ENCODE measurements at regions not wholly inside any gene's neighbourhood (a gene's known extent, or its start where the extent isn't known, plus 50 kb on each side); places are given as distances from the start of the nearest gene placed in this dataset.

GRCh38 chr13:86909318-86909717, 761.9 kb upstream of the SLITRK5 start (continued):
- TF ChIP-seq PRDM4 (CRISPR knock-in tag; IDR thresholded peaks at IDR 0.05; ENCODE audit: borderline replicate concordance) (no peak), FOXJ3 (CRISPR knock-in tag; IDR thresholded peaks at IDR 0.05; ENCODE audit: borderline replicate concordance) (no peak), ATRX (CRISPR knock-in tag; IDR thresholded peaks at IDR 0.05; ENCODE audit: borderline replicate concordance) (no peak), ZNF460 (CRISPR knock-in tag; IDR thresholded peaks at IDR 0.05; ENCODE audit: borderline replicate concordance) (no peak), RORA (CRISPR knock-in tag; IDR thresholded peaks at IDR 0.05) (no peak), TFDP1 (CRISPR knock-in tag; IDR thresholded peaks at IDR 0.05; ENCODE audit: borderline replicate concordance) (no peak), MEIS1 (CRISPR knock-in tag; IDR thresholded peaks at IDR 0.05; ENCODE audit: borderline replicate concordance) (no peak), ZNF574 (CRISPR knock-in tag; IDR thresholded peaks at IDR 0.05) (no peak), THAP7 (CRISPR knock-in tag; IDR thresholded peaks at IDR 0.05) (no peak)

Data from HepG2 (cell line).